ENCODE measurements at regions not wholly inside any gene's neighbourhood (a gene's known extent, or its start where the extent isn't known, plus 50 kb on each side); places are given as distances from the start of the nearest gene placed in this dataset.
"Not testable (repeated sequence)": the region's sequence is repeated elsewhere in the genome, so short reads cannot be mapped to it uniquely, and the experiment has no call there.

GRCh38 chr17:77089949-77090348 lies 50.8 kb upstream of the SEC14L1 start:
- TF ChIP-seq CTCF (IDR thresholded peaks at IDR 0.05; ENCODE audit: poor library complexity, severe bottlenecking); MXI1 (conservative IDR thresholded peaks at IDR 0.05; ENCODE audit: poor library complexity, severe bottlenecking); EZH2 (IDR thresholded peaks at IDR 0.05; ENCODE audit: borderline replicate concordance, insufficient read depth, low read length, poor library complexity, severe bottlenecking); POLR2AphosphoS5 (IDR thresholded peaks at IDR 0.05); SMC3 (conservative IDR thresholded peaks at IDR 0.05; ENCODE audit: poor library complexity); TAF1 (IDR thresholded peaks at IDR 0.05; ENCODE audit: low read depth); EP300 (conservative IDR thresholded peaks at IDR 0.05; ENCODE audit: poor library complexity, severe bottlenecking); RAD21 (conservative IDR thresholded peaks at IDR 0.05); REST (IDR thresholded peaks at IDR 0.05; ENCODE audit: borderline replicate concordance): not testable (repeated sequence)
